Activated naive CD4-positive, alpha-beta T cell (primary cell): ENCODE measurements at regions not wholly inside any gene's neighbourhood (a gene's known extent, or its start where the extent isn't known, plus 50 kb on each side); places are given as distances from the start of the nearest gene placed in this dataset.

Source experiments
- DNase-seq, 4 experiments: peaks; one replicate each; lab custom pipeline; 2025; lab: John Stamatoyannopoulos, UW

DNA sequence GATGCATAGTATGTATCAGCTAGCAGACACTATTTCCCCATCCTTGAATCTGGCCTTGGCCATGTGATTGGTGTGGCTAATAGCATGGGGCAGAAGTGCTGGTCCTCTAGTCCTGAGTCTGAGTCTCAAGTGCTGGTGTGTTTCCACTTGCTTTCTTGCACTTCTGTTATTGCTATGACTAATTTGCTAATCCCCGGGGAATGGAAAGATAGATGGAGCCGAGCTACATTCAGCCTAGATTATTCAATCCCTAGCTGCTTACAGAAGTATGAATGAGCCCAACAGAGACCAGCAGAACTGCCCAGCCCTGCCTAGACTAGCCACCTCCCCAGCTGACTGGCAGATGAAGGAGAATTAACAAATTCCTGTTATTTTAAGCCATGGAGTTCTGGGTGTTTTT lies 53.2 kb upstream of the SYPL1 start:
- no peak for DNase-seq

GRCh38 chr7:106163257-106163656 lies 51.1 kb upstream of the SYPL1 start:
- no peak for DNase-seq
